ENCODE measurements at regions not wholly inside any gene's neighbourhood (a gene's known extent, or its start where the extent isn't known, plus 50 kb on each side); places are given as distances from the start of the nearest gene placed in this dataset.

GRCh38 chr3:144351773-144352365, 380.2 kb downstream of the DIPK2A start:
- peaks cover 0 to 4% of the 10 kb centered on the region in 2 donors for H3K9me3 Mint-ChIP-seq
- ATAC-seq (replicated peaks in 1 of 2) = no peak
- no peaks in the 10 kb centered on the region for H3K4me1 Mint-ChIP-seq (ENCODE audit: low read depth)
- no peak overlapping the region for H3K27ac Mint-ChIP-seq
- no peak overlapping the region for H3K4me3 Mint-ChIP-seq
- no peak for DNase-seq
- H3K27me3 Mint-ChIP-seq (ENCODE audit: low read depth) = no peaks in the 10 kb centered on the region
- H3K36me3 Mint-ChIP-seq (ENCODE audit: insufficient read depth in 2 of 2) = no peaks in the 10 kb centered on the region

GRCh38 chr3:144358191-144358590, 386.6 kb downstream of the DIPK2A start:
- H3K4me1 Mint-ChIP-seq (ENCODE audit: low read depth) = no peaks in the 10 kb centered on the region
- DNase-seq = no peak
- H3K27me3 Mint-ChIP-seq (ENCODE audit: low read depth) = no peaks in the 10 kb centered on the region
- H3K27ac Mint-ChIP-seq = no peak overlapping the region
- ATAC-seq (replicated peaks in 1 of 2) = no peak
- H3K9me3 Mint-ChIP-seq = peaks cover 4% of the 10 kb centered on the region in 2 donors
- H3K36me3 Mint-ChIP-seq (ENCODE audit: insufficient read depth in 2 of 2) = no peaks in the 10 kb centered on the region
- no peak overlapping the region for H3K4me3 Mint-ChIP-seq

- Mint-ChIP-seq H3K27me3 (ENCODE audit: low read depth) (no peaks in the 10 kb centered on the region), H3K4me3 (no peak overlapping the region), H3K4me1 (ENCODE audit: low read depth) (no peaks in the 10 kb centered on the region), H3K36me3 (ENCODE audit: insufficient read depth in 2 of 2) (no peaks in the 10 kb centered on the region), H3K9me3 (peaks cover 6 to 7% of the 10 kb centered on the region in 2 donors), H3K27ac (no peak overlapping the region)
- ATAC-seq (replicated peaks in 1 of 2) (no peak), DNase-seq (no peak)
Observed at GRCh38 chr3:144361002-144361401, 389.4 kb downstream of the DIPK2A start.

- no peak for ATAC-seq (replicated peaks in 1 of 2)
Observed at GRCh38 chr3:144362126-144362525, 390.5 kb downstream of the DIPK2A start.

GRCh38 chr3:144363856-144364255, 392.2 kb downstream of the DIPK2A start:
- no peak overlapping the region for H3K27ac Mint-ChIP-seq
- peaks cover 14 to 15% of the 10 kb centered on the region in 2 donors for H3K9me3 Mint-ChIP-seq
- ATAC-seq (replicated peaks in 1 of 2) = no peak
- no peaks in the 10 kb centered on the region for H3K4me1 Mint-ChIP-seq (ENCODE audit: low read depth)
- DNase-seq = no peak
- no peaks in the 10 kb centered on the region for H3K27me3 Mint-ChIP-seq (ENCODE audit: low read depth)
- H3K4me3 Mint-ChIP-seq = no peak overlapping the region
- H3K36me3 Mint-ChIP-seq (ENCODE audit: insufficient read depth in 2 of 2) = peaks cover 3% of the 10 kb centered on the region in 2 donors

More at GRCh38 chr3:144362126-144362525, 390.5 kb downstream of the DIPK2A start:
- DNase-seq = no peak
- H3K36me3 Mint-ChIP-seq (ENCODE audit: insufficient read depth in 2 of 2) = no peaks in the 10 kb centered on the region
- no peaks in the 10 kb centered on the region for H3K27me3 Mint-ChIP-seq (ENCODE audit: low read depth)
- no peak overlapping the region for H3K4me3 Mint-ChIP-seq
- no peak overlapping the region for H3K27ac Mint-ChIP-seq
- no peaks in the 10 kb centered on the region for H3K4me1 Mint-ChIP-seq (ENCODE audit: low read depth)
- H3K9me3 Mint-ChIP-seq = peaks cover 8 to 9% of the 10 kb centered on the region in 2 donors

- H3K4me1 Mint-ChIP-seq (ENCODE audit: low read depth) = no peaks in the 10 kb centered on the region
- DNase-seq (no peak), ATAC-seq (replicated peaks in 1 of 2) (no peak)
- H3K27ac Mint-ChIP-seq = no peak overlapping the region
- no peaks in the 10 kb centered on the region for H3K27me3 Mint-ChIP-seq (ENCODE audit: low read depth)
- H3K36me3 Mint-ChIP-seq (ENCODE audit: insufficient read depth in 2 of 2) = peaks cover 3% of the 10 kb centered on the region in 2 donors
- no peak overlapping the region for H3K4me3 Mint-ChIP-seq
- peaks cover 13 to 15% of the 10 kb centered on the region in 2 donors for H3K9me3 Mint-ChIP-seq
Observed at GRCh38 chr3:144364737-144365136, 393.1 kb downstream of the DIPK2A start.

- DNase-seq = no peak
- Mint-ChIP-seq H3K9me3 (peaks cover 13 to 17% of the 10 kb centered on the region in 2 donors), H3K36me3 (ENCODE audit: insufficient read depth in 2 of 2) (peaks cover 3% of the 10 kb centered on the region in 2 donors), H3K4me3 (no peak overlapping the region), H3K27ac (no peak overlapping the region), H3K4me1 (ENCODE audit: low read depth) (no peaks in the 10 kb centered on the region), H3K27me3 (ENCODE audit: low read depth) (no peaks in the 10 kb centered on the region)
- ATAC-seq (replicated peaks in 1 of 2) = no peak
Observed at GRCh38 chr3:144369129-144369879, 397.7 kb downstream of the DIPK2A start.

GRCh38 chr3:144375088-144375487, 403.5 kb downstream of the DIPK2A start:
- Mint-ChIP-seq H3K27ac (no peak overlapping the region), H3K4me3 (no peak overlapping the region), H3K27me3 (ENCODE audit: low read depth) (no peaks in the 10 kb centered on the region), H3K9me3 (peaks cover 3 to 9% of the 10 kb centered on the region in 2 donors), H3K36me3 (ENCODE audit: insufficient read depth in 2 of 2) (no peaks in the 10 kb centered on the region), H3K4me1 (ENCODE audit: low read depth) (no peaks in the 10 kb centered on the region)
- ATAC-seq (replicated peaks in 1 of 2) (no peak), DNase-seq (no peak)

- no peak overlapping the region for H3K4me3 Mint-ChIP-seq
- ATAC-seq (replicated peaks in 1 of 2) (no peak), DNase-seq (no peak)
- H3K27me3 Mint-ChIP-seq (ENCODE audit: low read depth) = no peaks in the 10 kb centered on the region
- H3K4me1 Mint-ChIP-seq (ENCODE audit: low read depth) = no peaks in the 10 kb centered on the region
- no peaks in the 10 kb centered on the region for H3K36me3 Mint-ChIP-seq (ENCODE audit: insufficient read depth in 2 of 2)
- H3K9me3 Mint-ChIP-seq = peaks cover 0 to 4% of the 10 kb centered on the region in 2 donors
- H3K27ac Mint-ChIP-seq = no peak overlapping the region
Observed at GRCh38 chr3:144380849-144381248, 409.2 kb downstream of the DIPK2A start.

GRCh38 chr3:144381607-144382006, 410.0 kb downstream of the DIPK2A start:
- DNase-seq = no peak
- no peak overlapping the region for H3K27ac Mint-ChIP-seq
- H3K36me3 Mint-ChIP-seq (ENCODE audit: insufficient read depth in 2 of 2) = no peaks in the 10 kb centered on the region
- H3K9me3 Mint-ChIP-seq = peaks cover 0 to 4% of the 10 kb centered on the region in 2 donors
- H3K4me1 Mint-ChIP-seq (ENCODE audit: low read depth) = no peaks in the 10 kb centered on the region
- no peak for ATAC-seq (replicated peaks in 1 of 2)
- no peak overlapping the region for H3K4me3 Mint-ChIP-seq
- H3K27me3 Mint-ChIP-seq (ENCODE audit: low read depth) = no peaks in the 10 kb centered on the region

GRCh38 chr3:144384241-144384979, 412.8 kb downstream of the DIPK2A start:
- H3K27ac Mint-ChIP-seq = no peak overlapping the region
- ATAC-seq (replicated peaks in 1 of 2) (no peak), DNase-seq (no peak)
- H3K4me1 Mint-ChIP-seq (ENCODE audit: low read depth) = no peaks in the 10 kb centered on the region
- H3K4me3 Mint-ChIP-seq = no peak overlapping the region
- H3K27me3 Mint-ChIP-seq (ENCODE audit: low read depth) = no peaks in the 10 kb centered on the region
- H3K36me3 Mint-ChIP-seq (ENCODE audit: insufficient read depth in 2 of 2) = no peaks in the 10 kb centered on the region
- peaks cover 0 to 2% of the 10 kb centered on the region in 2 donors for H3K9me3 Mint-ChIP-seq

GRCh38 chr3:144390786-144391185, 419.2 kb downstream of the DIPK2A start:
- Mint-ChIP-seq H3K9me3 (peaks cover 0 to 4% of the 10 kb centered on the region in 2 donors), H3K4me1 (ENCODE audit: low read depth) (no peaks in the 10 kb centered on the region), H3K27me3 (ENCODE audit: low read depth) (no peaks in the 10 kb centered on the region), H3K27ac (no peak overlapping the region), H3K36me3 (ENCODE audit: insufficient read depth in 2 of 2) (no peaks in the 10 kb centered on the region), H3K4me3 (no peak overlapping the region)
- DNase-seq = no peak
- ATAC-seq (replicated peaks in 1 of 2) = no peak

GRCh38 chr3:144391236-144391635, 419.6 kb downstream of the DIPK2A start:
- Mint-ChIP-seq H3K4me3 (no peak overlapping the region), H3K9me3 (peaks cover 0 to 4% of the 10 kb centered on the region in 2 donors), H3K27me3 (ENCODE audit: low read depth) (no peaks in the 10 kb centered on the region), H3K27ac (no peak overlapping the region), H3K4me1 (ENCODE audit: low read depth) (no peaks in the 10 kb centered on the region), H3K36me3 (ENCODE audit: insufficient read depth in 2 of 2) (no peaks in the 10 kb centered on the region)
- DNase-seq (no peak), ATAC-seq (replicated peaks in 1 of 2) (no peak)

Data from activated T-cell treated with anti-CD3 and anti-CD28 coated beads, Interleukin-2, amount 50 U/mL, for 72 hours (primary cell).